HG03095 (cell line): ENCODE measurements at regions not wholly inside any gene's neighbourhood (a gene's known extent, or its start where the extent isn't known, plus 50 kb on each side); places are given as distances from the start of the nearest gene placed in this dataset.
"Not testable (repeated sequence)": the region's sequence is repeated elsewhere in the genome, so short reads cannot be mapped to it uniquely, and the experiment has no call there.

Source experiments
- ATAC-seq: cut with Tn5 transposase; IDR thresholded peaks from one replicate; pipeline ENCODE4 v1.9.1; 2021; ENCODE audit warnings: moderate library complexity; ENCODE audit not compliant: unreplicated experiment

DNA sequence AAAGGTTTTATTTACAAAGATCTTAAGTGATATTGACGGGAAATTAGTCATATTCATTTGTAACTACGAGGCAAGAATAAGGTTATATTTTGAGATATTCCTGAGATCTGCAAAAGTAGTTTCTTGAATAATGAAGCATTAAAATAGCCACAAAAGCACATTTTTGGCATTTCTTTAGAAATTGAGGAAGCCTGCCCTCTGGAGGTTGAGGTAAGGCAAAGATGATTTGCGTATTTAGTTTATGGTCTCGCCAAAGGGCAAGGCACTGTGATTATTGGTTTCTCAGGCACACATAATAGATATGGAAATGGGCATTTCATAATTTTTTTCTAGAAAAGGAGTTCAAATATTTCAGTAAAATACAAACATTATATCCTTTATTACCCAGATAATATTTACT is 143.7 kb upstream of the RPRM start:
- ATAC-seq, result no peak

DNA sequence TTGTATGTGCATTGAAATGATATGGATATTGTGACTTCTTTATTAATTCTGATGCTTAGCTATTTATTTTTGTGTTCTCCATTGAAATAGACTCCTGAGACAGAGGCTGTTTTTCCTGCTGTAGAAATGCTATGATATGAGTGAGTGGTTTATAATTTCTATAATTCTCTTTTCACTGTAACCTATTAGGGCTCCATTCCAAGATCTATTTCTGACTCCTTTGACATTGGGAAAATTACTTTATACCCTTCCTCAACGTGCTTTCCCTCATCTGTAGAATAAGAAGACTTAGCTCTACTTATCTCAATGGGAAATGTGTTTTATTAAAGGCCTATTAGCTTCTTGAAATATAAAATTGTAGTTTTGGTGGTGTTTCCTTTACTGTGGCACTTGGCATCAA is 144.5 kb upstream of the RPRM start:
- ATAC-seq, result no peak

DNA sequence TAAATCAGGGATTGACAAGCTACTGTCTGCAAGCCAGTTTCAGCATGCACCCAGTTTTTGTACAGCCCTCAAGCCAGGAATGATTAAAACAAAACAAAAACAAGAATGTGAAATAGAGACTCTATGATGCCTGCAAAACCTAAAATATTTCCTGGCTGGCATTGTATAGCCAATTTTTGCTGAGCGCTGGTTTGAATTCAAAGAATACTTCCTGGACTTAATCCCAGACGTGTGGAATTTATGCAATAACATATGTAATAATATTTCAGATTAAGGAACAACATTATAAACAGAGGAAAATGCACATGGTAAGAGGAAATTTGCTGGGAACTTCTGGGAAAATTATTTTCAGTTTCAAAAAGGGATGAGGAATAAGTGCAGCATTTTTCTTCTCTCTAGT is 148.1 kb upstream of the RPRM start:
- ATAC-seq, result no peak

DNA sequence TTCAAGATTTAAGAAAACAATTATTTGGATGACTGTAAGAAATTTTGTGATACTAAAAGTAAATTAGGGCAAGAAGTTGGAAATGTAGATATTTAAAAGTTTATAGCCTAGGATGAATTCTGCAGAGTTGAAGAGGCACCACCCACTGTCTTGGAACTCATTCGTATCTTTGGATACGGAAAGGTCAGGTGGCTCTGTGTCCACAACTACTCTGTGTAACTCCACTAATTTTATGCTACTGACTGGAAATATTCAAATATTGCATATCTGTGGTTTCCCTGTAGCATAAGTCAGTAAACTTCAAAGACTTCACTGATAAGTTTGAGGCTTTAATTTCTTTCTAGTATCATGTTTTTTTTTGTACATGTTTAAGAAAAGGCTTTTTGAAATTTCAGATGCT is 156.9 kb upstream of the RPRM start:
- ATAC-seq, result no peak

DNA sequence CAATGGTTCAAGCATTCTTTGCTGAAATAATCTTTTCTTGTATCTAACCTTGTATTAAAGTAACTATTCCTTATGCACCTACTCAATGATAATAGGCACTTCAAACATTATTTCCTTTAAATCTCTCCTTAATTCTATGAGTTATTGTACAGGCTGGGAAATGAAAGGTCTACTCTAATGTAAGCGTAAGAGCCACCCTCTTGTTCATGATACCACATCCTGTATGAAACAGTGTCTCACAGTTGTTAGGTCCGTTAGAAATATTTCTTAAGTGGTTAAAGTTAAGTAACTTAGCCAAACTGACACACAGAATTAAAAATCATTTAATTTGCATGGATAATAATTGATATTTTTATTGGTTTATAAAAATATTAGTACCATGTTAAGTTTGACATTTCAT is 162.5 kb upstream of the RPRM start:
- no peak for ATAC-seq

DNA sequence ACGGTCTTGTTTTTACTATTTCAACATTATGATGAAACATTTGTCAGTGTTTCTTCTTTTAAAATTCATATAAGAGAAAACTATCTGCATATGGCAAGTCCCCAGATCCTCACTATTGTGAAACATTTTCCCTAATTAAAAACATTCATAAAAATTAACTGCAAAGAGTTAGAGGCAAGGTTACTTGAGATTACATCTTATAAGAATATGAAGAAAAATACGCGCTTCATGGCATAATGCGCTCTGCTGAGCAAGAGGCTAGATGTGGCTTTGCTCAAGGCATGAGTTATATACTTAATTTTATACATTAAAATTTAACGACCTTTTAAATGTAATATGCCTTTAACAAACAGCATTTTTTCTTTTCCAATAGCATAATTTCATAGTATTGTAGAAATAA is 166.4 kb upstream of the RPRM start:
- no peak for ATAC-seq

DNA sequence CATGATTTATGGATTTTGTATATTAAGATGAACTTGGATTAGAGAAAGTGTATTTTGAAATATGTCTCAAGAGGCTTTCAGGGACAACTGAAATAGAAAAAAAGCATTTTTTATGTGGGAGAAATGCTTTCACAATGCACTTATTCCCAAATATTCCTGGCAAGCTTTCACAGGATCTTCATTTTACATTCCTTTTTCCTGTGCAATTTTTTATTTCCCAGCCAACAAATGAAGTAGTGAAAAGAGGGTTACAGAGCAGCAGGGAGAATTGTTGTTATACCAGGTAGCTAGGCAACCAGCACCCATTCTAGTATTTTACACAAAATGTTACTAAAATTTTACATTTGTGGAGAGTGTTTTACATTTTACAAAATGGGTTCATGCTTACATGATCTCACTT is 167.0 kb upstream of the RPRM start:
- no peak for ATAC-seq

DNA sequence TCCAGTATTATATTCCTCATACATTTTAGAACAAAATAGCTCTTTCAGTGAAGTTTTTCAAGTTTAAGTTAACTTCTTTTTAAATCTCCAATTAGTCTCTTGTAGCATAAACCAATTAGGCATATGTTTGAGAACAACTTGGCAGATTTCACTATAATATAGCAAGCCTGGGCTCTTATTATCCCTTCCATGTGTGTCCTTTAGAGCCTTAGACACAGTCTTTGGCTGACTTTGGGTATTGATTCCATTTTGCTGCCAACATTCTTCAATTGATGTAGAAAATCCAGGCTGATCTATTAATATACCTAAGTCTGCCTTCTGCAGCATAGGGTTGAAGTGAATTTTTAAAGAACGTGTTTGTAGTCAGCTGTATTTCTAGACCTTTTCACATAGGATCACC is 179.1 kb upstream of the RPRM start:
- no peak for ATAC-seq

DNA sequence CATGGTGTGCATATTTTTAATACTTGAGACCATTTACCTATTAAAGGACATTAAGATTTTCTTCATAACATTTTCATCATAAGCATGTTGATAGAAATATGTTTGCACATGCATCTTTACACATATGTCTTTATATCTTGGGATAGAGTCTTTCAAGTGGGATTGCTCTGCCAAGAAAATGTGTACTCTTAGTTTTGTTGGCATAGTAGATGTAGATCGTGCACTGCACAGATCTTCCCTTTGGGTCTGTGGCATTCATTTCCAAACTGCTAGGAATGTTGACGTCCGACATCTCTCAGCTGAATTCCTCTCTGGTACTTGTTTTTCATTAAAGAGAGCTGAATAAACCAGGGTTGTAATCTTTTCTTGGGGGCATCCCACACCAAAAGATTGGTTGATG is 183.2 kb upstream of the RPRM start:
- no peak for ATAC-seq

DNA sequence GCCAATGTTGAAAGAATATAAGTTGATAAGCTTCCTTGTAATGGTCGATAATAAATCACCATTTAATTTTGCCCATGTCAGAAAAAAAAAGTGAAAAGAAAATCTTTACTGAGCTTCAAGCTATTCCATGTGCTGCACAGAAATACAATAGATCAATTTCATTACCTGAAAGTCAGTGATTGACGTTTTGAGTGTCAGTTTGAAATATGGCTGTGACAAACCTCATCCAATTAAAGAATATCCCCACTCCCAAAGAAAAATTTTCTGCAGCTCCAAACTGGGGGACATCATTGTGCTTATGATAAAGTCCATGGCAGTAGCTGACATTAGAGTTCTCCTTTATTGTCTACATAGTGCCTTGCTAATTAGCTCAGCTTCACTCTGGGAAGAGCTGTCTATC is 184.8 kb upstream of the RPRM start:
- ATAC-seq, result no peak

DNA sequence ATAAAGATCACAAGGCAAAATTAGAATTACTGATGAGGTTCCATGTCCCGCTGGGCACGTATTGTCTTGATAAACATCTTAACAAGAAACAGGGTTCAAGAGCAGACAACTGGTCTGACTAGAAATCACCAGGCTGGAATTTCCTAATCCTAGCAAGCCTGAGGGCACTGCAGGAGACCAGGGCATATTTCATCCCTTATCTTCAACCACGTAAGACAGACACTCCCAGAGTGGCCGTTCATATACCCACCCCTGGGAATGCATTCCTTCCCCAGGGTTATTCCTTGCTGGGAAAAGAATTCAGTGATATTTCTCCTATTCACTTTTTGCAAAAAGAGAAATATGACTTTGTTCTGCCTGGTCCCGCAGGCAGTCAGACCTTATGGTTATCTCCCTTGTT is 185.4 kb upstream of the RPRM start:
- ATAC-seq, result not testable (repeated sequence)

DNA sequence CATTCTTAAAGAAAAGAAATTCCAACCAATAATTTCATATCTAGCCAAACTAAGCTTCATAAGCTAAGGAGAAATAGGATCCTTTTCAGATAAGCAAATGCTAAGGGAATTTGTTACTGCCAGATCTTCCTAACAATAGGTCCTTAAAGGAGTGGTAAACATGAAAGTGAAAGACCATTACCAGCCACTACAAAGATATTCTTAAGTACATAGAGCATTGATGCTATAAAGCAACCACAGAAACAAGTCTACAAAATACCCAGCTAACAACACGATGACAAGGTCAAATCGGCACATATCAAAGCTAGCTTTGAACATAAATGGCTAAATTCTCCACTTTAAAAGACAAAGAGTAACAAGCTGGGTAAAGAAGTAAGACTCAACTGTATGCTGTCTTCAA is 188.9 kb upstream of the RPRM start:
- ATAC-seq, result no peak

DNA sequence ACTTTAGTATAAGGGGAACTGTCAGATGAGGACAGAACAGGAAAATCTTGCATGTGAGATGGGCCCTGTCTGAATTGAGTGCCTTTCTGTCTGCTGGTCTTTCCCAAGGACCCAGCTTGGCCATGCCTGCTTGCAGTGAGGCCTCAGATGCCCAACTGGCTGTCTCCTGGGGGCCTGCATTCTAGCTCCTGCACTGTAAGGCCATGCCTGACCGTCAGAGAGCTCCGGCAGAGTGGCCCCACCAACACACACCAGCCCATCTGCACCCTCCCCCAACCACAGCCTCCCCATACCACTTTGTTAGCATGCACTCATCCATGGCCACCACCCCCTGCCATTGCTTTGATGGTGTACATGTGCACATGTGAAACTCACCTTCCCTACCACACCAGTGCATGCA is 190.4 kb upstream of the RPRM start:
- ATAC-seq, result no peak

DNA sequence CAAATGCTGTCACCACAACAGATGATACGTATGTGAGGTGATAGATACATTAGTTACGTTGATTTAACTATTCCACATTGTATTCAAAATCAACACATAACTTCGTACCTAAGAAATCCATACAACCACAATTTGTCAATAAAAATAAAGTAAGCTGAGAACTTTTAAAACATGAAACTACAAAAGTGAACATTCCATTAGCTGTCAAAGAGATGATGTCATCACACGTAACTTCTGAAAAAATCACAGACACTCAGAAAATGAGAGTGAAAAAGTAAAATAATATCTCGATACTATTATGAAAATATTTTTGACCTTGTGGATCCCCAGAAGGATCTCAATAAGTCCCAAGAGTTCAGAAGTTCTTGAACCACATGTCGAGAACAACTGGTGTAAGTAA is 161.6 kb upstream of the GALNT13 start:
- no peak for ATAC-seq

DNA sequence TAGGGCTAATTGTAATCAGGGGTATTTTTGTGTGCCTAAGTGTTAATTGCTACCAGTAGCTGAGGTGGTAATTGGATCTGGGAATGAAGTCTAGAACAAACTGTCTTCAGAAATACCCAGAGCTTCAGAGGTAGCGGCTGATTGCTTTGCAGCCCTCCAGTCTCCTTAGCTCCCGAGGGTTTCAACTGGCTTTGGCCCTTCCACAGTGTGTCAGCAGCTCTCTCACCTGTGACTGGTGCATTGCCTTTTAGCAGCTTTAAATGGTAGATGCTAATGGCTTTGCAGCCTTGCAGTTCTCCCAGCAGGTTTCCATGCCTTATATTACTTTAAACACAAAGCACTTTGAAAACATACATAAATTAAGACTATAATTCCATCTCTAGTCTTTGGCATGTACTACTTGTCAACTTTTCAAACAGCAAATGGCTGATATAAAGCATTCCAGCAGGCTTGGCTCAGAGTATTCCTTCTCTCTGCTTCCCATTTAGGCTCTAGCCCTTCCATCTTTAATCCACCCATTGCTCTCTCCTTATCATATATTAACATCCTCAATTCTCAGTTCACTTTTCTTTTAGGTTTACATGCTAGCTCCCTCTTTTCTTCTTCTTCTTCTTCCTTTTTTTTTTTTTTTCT is 156.4 kb upstream of the GALNT13 start:
- ATAC-seq, result no peak

DNA sequence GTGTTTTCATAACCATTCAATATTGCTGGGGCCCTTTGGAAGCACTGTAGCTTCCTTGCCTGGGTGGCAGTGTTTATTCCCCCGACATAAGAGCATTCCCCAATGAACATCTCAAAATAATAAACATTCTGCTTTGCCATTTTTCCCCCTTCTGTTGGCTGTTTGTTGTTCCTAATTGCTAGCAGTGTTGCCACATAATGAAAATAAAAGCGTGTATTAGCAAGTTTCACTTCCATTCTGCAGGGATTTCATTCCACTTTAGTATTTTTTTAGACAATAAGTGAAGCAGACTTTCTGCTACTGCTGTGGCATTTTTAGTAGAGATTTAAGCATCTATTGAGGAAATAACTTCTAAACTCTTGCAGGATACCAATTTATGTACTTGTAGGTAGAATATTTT is 154.7 kb upstream of the GALNT13 start:
- no peak for ATAC-seq

DNA sequence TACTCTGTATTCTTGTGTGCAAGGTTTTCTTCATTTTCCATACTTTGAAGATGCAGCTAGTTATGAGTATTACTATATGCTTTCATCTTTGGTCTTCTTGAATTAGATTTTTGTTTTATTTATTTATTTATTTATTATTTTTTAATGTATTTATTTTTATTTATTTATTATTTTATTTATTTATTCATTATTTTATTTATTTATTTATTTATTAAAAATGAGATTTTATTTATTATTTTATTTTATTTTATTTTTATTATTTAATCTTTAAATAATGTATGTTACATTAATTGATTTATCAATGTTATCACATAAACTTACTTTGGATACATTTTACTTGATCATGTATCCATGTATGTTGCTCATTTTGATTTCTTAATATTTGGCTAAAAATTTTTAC is 132.3 kb upstream of the GALNT13 start:
- no peak for ATAC-seq

DNA sequence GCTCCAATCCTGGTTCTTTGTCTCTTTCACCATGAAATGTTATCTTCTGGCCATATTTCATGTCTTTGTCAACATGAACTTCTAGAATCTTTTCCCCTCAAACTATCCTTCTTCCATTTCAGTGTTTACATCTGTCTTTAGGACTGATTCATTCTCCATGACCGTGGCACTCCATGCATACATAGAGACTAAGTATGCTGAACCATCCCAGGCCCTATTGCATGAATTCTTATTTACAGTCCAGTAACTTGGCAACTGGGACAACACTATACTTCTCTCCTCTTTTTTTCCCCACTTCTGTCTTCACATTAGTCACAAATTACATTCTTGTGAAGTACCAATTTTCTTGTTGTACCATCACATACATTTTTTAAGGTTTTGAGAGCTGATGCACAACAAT is 109.8 kb upstream of the GALNT13 start:
- no peak for ATAC-seq

DNA sequence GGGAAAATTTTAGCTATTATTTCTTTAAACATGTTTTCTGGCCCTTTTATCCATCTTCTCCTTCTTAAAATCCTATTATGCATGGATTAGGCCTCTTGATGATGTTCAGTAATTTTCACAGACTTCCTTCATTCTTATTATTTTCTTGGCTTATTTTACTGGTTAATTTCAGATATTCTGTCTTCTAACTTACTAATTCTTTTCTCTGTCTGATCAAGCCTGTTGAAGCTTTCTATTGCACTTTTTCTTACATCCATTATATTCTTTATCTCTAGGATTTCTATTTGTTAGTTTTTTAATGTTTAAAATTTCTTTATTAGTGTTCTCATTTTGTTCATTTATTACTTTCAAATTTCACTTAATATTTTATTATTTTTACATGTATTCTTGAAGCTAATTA is 105.3 kb upstream of the GALNT13 start:
- ATAC-seq, result no peak

DNA sequence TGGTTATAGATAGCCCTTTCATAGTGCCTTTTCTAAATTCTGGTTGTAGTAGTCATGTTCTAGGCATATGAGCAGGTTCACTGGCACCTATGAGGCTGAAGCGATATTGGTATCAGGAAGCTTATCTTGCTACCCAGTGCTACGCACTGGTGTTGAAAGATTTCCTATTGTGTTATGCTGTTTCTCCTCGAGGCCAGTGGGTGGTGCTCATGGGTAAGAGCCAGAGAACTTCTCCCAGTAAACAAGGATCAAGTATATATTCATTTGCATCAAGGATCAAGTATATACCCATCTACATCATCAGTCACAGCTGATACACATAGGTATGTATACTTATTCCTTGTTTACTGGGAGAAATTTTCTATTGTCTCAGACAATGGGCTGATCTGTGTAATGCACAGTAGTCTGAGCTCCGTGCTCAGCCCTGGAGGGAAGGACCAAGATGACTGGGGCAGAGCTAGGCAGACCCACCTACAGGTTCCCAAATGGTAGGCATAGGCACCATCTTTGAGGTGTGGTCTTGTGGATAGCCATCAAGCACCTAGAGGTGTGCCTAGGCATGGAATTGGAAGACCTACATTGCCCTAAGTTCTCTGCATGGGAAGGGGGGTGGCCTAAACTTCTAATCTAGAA is 101.2 kb upstream of the GALNT13 start:
- ATAC-seq, result no peak

DNA sequence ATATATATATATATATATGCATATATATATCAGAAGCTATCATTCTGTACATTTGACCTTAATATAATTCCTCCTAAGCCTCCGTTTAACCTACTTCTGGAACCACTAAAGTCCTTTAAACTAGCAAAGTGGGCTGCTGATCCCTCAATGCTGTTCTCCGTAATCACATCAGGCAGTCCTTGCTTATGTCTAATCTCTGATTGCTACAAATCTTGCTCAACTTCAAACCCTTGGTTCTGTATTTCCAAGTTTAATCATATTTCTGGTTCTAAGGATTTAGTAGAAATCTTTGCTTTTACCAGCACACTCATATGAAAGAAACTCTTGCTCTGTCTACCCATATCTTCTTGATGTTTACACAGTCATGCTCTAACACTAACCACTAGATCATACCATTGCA is 91.5 kb upstream of the GALNT13 start:
- ATAC-seq, result no peak

DNA sequence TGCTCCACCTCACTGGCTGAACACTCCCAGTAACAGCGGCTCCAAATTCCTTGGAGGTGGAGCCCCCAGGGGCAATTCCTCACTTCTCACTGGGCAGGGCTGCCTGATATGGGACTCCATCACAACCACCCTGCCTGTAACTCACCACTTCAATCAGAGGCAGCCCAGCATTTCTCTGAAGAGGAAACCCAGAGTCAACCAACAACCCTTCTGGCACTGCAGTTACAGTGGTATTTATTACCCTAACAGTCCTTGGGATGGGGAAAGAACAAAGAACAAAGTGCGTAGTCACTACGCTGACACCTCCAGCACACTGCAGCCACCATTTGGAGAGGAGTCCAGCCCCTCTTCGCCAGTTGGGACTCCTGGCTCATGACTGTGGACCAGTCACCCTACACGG is 85.7 kb upstream of the GALNT13 start:
- no peak for ATAC-seq

DNA sequence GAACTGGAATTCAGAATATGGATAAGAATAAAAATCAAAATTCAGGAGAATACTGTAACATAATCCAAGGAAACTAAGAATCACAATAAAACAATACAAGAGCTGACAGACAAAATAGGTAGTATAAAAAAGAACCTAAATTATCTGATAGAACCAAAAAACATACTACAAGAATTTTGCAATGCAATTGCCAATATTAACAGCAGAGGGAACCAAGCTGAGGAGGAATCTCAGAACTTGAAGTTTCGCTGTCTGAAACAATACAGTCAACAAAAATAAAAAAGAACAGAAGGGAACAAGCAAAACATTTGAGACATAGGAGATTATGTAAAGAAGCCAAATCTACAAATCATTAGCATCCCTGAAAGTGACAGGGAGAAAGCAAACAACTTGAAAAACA is 84.1 kb upstream of the GALNT13 start:
- ATAC-seq, result no peak
